WTC11 (cell line): ENCODE measurements at regions not wholly inside any gene's neighbourhood (a gene's known extent, or its start where the extent isn't known, plus 50 kb on each side); places are given as distances from the start of the nearest gene placed in this dataset.
A peak's percentile ranks its signal among the peaks of the same experiment; 100 is the strongest.

ENCODE experiments used
- ATAC-seq: fragments of 200-7000 bp; cut with Tn5 transposase; 2 replicates; pipeline ENCODE4 v1.10.0; 2021; ENCODE audit warnings: mild to moderate bottlenecking, moderate library complexity
- CTCF ChIA-PET: fragments of 300-600 bp; sonication (Branson Sonifier 250); formaldehyde crosslinking; loops from one replicate; lab custom pipeline; 2021; ENCODE audit warnings: antibody characterized with exemption; lab: Charles Lee
- POLR2A ChIA-PET: fragments of 350-600 bp; sonication (Branson Sonifier 250); formaldehyde crosslinking; loops from one replicate; lab custom pipeline; 2021; ENCODE audit warnings: antibody characterized with exemption; lab: Charles Lee
- DNase-seq: peaks from one replicate; pipeline ENCODE4 v3.0.0; 2021; ENCODE audit warnings: low spot score
- H3K27ac Mint-ChIP-seq: 2 replicates; pipeline ENCODE4 v1.8.0; 2021; ENCODE audit warnings: mixed read lengths
- H3K27me3 Mint-ChIP-seq: 2 replicates; pipeline ENCODE4 v1.8.0; 2021; ENCODE audit warnings: low read depth, mild to moderate bottlenecking, moderate library complexity, mixed read lengths
- H3K36me3 Mint-ChIP-seq: 2 replicates; pipeline ENCODE4 v1.8.0; 2021; ENCODE audit warnings: mixed read lengths
- H3K4me1 Mint-ChIP-seq: 2 replicates; pipeline ENCODE4 v1.8.0; 2022; ENCODE audit warnings: mixed read lengths
- H3K4me3 Mint-ChIP-seq: 2 replicates; pipeline ENCODE4 v1.8.0; 2021; ENCODE audit warnings: mild to moderate bottlenecking, moderate library complexity, mixed read lengths
- H3K9me3 Mint-ChIP-seq: 2 replicates; pipeline ENCODE4 v1.8.0; 2021; ENCODE audit warnings: mixed read lengths
- AFF4 ChIP-seq: sonication (generic); formaldehyde crosslinking; IDR thresholded peaks from 2 replicates; pipeline ENCODE4 v1.8.1; 2023; ENCODE audit warnings: mild to moderate bottlenecking, missing genetic modification reagents, borderline replicate concordance
- AR ChIP-seq: fragments of 250-450 bp; sonication (Bioruptor Pico); IDR thresholded peaks from 2 replicates; pipeline ENCODE4 v1.9.0; 2021; ENCODE audit warnings: mild to moderate bottlenecking
- ATF1 ChIP-seq: sonication (generic); formaldehyde crosslinking; IDR thresholded peaks from 2 replicates; pipeline ENCODE4 v1.8.1; 2023; ENCODE audit warnings: mild to moderate bottlenecking, moderate library complexity, missing genetic modification reagents
- ATF3 ChIP-seq: sonication (generic); formaldehyde crosslinking; conservative IDR thresholded peaks from 2 replicates; pipeline ENCODE4 v1.8.1; 2022; ENCODE audit warnings: mild to moderate bottlenecking, missing genetic modification reagents
- CDX4 ChIP-seq: fragments of 250-450 bp; sonication (Bioruptor Pico); IDR thresholded peaks from 2 replicates; pipeline ENCODE4 v1.9.0; 2021; ENCODE audit warnings: moderate library complexity, mild to moderate bottlenecking, inconsistent platforms, borderline replicate concordance
- FOXP4 ChIP-seq: sonication (generic); formaldehyde crosslinking; IDR thresholded peaks from 2 replicates; pipeline ENCODE4 v1.8.0; 2022; ENCODE audit warnings: mild to moderate bottlenecking, missing genetic modification reagents
- HMGXB4 ChIP-seq: sonication (generic); formaldehyde crosslinking; IDR thresholded peaks from 2 replicates; pipeline ENCODE4 v1.8.1; 2023; ENCODE audit warnings: mild to moderate bottlenecking, moderate library complexity, missing genetic modification reagents
- MXD4 ChIP-seq: fragments of 250-450 bp; sonication (Bioruptor Pico); IDR thresholded peaks from 2 replicates; pipeline ENCODE4 v1.8.0; 2021; ENCODE audit warnings: mild to moderate bottlenecking, moderate library complexity, borderline replicate concordance
- RELA ChIP-seq: sonication (generic); formaldehyde crosslinking; IDR thresholded peaks from 2 replicates; pipeline ENCODE4 v1.8.1; 2022; ENCODE audit warnings: missing genetic modification reagents, mild to moderate bottlenecking, borderline replicate concordance
- SP1 ChIP-seq: sonication (generic); formaldehyde crosslinking; conservative IDR thresholded peaks from 2 replicates; pipeline ENCODE4 v1.8.1; 2022; ENCODE audit warnings: missing genetic modification reagents
- STAT6 ChIP-seq: sonication (generic); formaldehyde crosslinking; conservative IDR thresholded peaks from 2 replicates; pipeline ENCODE4 v1.8.1; 2023; ENCODE audit warnings: mild to moderate bottlenecking, low read depth, missing genetic modification reagents, moderate library complexity
- TP53 ChIP-seq: sonication (generic); formaldehyde crosslinking; IDR thresholded peaks from 2 replicates; pipeline ENCODE4 v1.8.1; 2023; ENCODE audit warnings: mild to moderate bottlenecking, missing genetic modification reagents
- ZMAT4 ChIP-seq: fragments of 250-450 bp; sonication (Bioruptor Pico); IDR thresholded peaks from 2 replicates; pipeline ENCODE4 v1.9.0; 2021; ENCODE audit warnings: mild to moderate bottlenecking
- ZNF219 ChIP-seq: sonication (generic); formaldehyde crosslinking; IDR thresholded peaks from 2 replicates; pipeline ENCODE4 v1.8.0; 2023; ENCODE audit warnings: missing genetic modification reagents, mild to moderate bottlenecking, borderline replicate concordance
- ZNF532 ChIP-seq: fragments of 250-450 bp; sonication (Bioruptor Pico); IDR thresholded peaks from 2 replicates; pipeline ENCODE4 v1.9.0; 2021; ENCODE audit warnings: mild to moderate bottlenecking, borderline replicate concordance
- ZNF671 ChIP-seq: fragments of 250-450 bp; sonication (Bioruptor Pico); IDR thresholded peaks from 2 replicates; pipeline ENCODE4 v1.8.0; 2021; ENCODE audit warnings: mild to moderate bottlenecking

- no peak for TF ChIP-seq AR (CRISPR knock-in tag)
Observed at GRCh38 chr2:180495606-180496005, 484.8 kb upstream of the UBE2E3 start (continued).

GRCh38 chr2:180494286-180494685 is 486.1 kb upstream of the UBE2E3 start:
- Mint-ChIP-seq H3K4me3 (no peak overlapping the region), H3K4me1 (no peaks in the 10 kb centered on the region), H3K27ac (no peak overlapping the region), H3K36me3 (no peaks in the 10 kb centered on the region), H3K27me3 (no peaks in the 10 kb centered on the region), H3K9me3 (peaks cover 10% of the 10 kb centered on the region)
- CTCF ChIA-PET, result interaction anchor here (1.0 to 1.2 kb wide), 2 partner anchors 368 to 370 kb away, joined by 3 read pairs; no protein-coding TSS in a partner anchor
- TF ChIP-seq SP1 (CRISPR knock-in tag), result no peak
- TF ChIP-seq AFF4 (CRISPR knock-in tag), result no peak
- TF ChIP-seq ATF3, result no peak
- TF ChIP-seq ZNF219 (CRISPR knock-in tag), result no peak
- no peak for TF ChIP-seq STAT6
- no peak for TF ChIP-seq HMGXB4 (CRISPR knock-in tag)
- TF ChIP-seq ZMAT4 (CRISPR knock-in tag), result no peak
- TF ChIP-seq CDX4 (CRISPR knock-in tag), result no peak
- TF ChIP-seq TP53, result no peak
- no peak for TF ChIP-seq ZNF532 (CRISPR knock-in tag)
- no peak for TF ChIP-seq RELA
- TF ChIP-seq ZNF671 (CRISPR knock-in tag), result no peak
- TF ChIP-seq MXD4, result no peak
- TF ChIP-seq FOXP4 (CRISPR knock-in tag), result no peak
- no peak for TF ChIP-seq ATF1
- ATAC-seq, result peak; percentile 87
- DNase-seq, result peak; percentile 11
- POLR2A ChIA-PET, result interaction anchor here (0.7 kb wide), 1 partner anchor 98 kb away, joined by 3 read pairs; no protein-coding TSS in a partner anchor
